GM23338 (cell line): ENCODE measurements at regions not wholly inside any gene's neighbourhood (a gene's known extent, or its start where the extent isn't known, plus 50 kb on each side); places are given as distances from the start of the nearest gene placed in this dataset.

ENCODE experiments used
- ATAC-seq: fragments of 200-7000 bp; cut with Tn5 transposase; 3 replicates; pipeline ENCODE4 v1.9.1; 2020
- DNase-seq: peaks from one replicate; pipeline ENCODE4 v3.0.0-alpha.2; 2015; ENCODE audit warnings: low spot score
- H2AFZ ChIP-seq: fragments of 200-600 bp; sonication (generic); 2 replicates; pipeline ENCODE4 v1.8.0; 2016; ENCODE audit warnings: antibody characterized with exemption, mild to moderate bottlenecking, moderate library complexity
- H3F3A ChIP-seq: fragments of 200-600 bp; sonication (generic); replicated peaks from 2 replicates; pipeline ENCODE4 v1.8.0; 2017; ENCODE audit warnings: antibody characterized with exemption, mixed run types, low read depth
- H3K27ac ChIP-seq: fragments of 200-600 bp; sonication (generic); 2 replicates; pipeline ENCODE4 v1.6.1; 2016; ENCODE audit warnings: low read depth
- H3K27me3 ChIP-seq: fragments of 200-600 bp; sonication (generic); 2 replicates; pipeline ENCODE4 v1.8.0; 2016; ENCODE audit warnings: mild to moderate bottlenecking, mixed run types, moderate library complexity; ENCODE audit not compliant: insufficient read depth
- H3K36me3 ChIP-seq: fragments of 200-600 bp; sonication (generic); 2 replicates; pipeline ENCODE4 v1.8.0; 2016; ENCODE audit warnings: mild to moderate bottlenecking; ENCODE audit not compliant: insufficient read depth
- H3K4me1 ChIP-seq: fragments of 200-600 bp; sonication (generic); 2 replicates; pipeline ENCODE4 v1.8.0; 2016; ENCODE audit warnings: mild to moderate bottlenecking, moderate library complexity; ENCODE audit not compliant: insufficient read depth
- H3K4me2 ChIP-seq: fragments of 200-600 bp; sonication (generic); 2 replicates; pipeline ENCODE4 v1.7.1; 2017; ENCODE audit warnings: mixed run types
- H3K4me3 ChIP-seq: fragments of 200-600 bp; sonication (generic); 2 replicates; pipeline ENCODE4 v1.6.1; 2016; ENCODE audit warnings: mixed run types
- H3K79me2 ChIP-seq: fragments of 200-600 bp; sonication (generic); replicated peaks from 2 replicates; pipeline ENCODE4 v1.8.0; 2017; ENCODE audit warnings: mild to moderate bottlenecking; ENCODE audit not compliant: insufficient read depth
- H3K9me2 ChIP-seq: fragments of 200-600 bp; sonication (generic); 2 replicates; pipeline ENCODE4 v1.8.0; 2017; ENCODE audit not compliant: insufficient read depth
- H4K20me1 ChIP-seq: fragments of 200-600 bp; sonication (generic); replicated peaks from 2 replicates; pipeline ENCODE4 v1.8.0; 2017; ENCODE audit warnings: mild to moderate bottlenecking; ENCODE audit not compliant: insufficient read depth
- H3K27ac Mint-ChIP-seq: 2 replicates; pipeline ENCODE4 v1.8.0; 2020; ENCODE audit warnings: inconsistent platforms, mild to moderate bottlenecking, moderate library complexity, mixed read lengths
- H3K27me3 Mint-ChIP-seq: 3 replicates; pipeline ENCODE4 v1.8.0; 2022; ENCODE audit warnings: low read depth, mild to moderate bottlenecking, moderate library complexity, mixed read lengths, inconsistent platforms; ENCODE audit not compliant: insufficient read depth, poor library complexity
- H3K36me3 Mint-ChIP-seq: 3 replicates; pipeline ENCODE4 v1.8.0; 2021; ENCODE audit warnings: low read depth, mild to moderate bottlenecking, inconsistent platforms, moderate library complexity, mixed read lengths
- H3K4me1 Mint-ChIP-seq: 3 replicates; pipeline ENCODE4 v1.8.0; 2020; ENCODE audit warnings: mild to moderate bottlenecking, inconsistent platforms, mixed read lengths
- H3K4me3 Mint-ChIP-seq: 3 replicates; pipeline ENCODE4 v1.8.0; 2021; ENCODE audit warnings: moderate library complexity, mild to moderate bottlenecking, inconsistent platforms, mixed read lengths
- H3K9me3 Mint-ChIP-seq: 3 replicates; pipeline ENCODE4 v1.8.0; 2020; ENCODE audit warnings: moderate library complexity, mild to moderate bottlenecking, inconsistent platforms, mixed read lengths
- CREB1 ChIP-seq: fragments of 250-450 bp; sonication (Bioruptor Pico); IDR thresholded peaks from 2 replicates; pipeline ENCODE4 v1.5.0; 2020; ENCODE audit warnings: low read depth, mild to moderate bottlenecking, moderate library complexity
- EZH2phosphoT487 ChIP-seq: fragments of 200-600 bp; sonication (generic); IDR thresholded peaks from one replicate; pipeline ENCODE4 v1.8.1; 2018; ENCODE audit warnings: antibody characterized with exemption; ENCODE audit not compliant: unreplicated experiment
- NANOG ChIP-seq: IDR thresholded peaks from 2 replicates; pipeline ENCODE4 v1.6.1; 2016; ENCODE audit warnings: antibody characterized with exemption, borderline replicate concordance
- POLR2AphosphoS5 ChIP-seq: IDR thresholded peaks from 2 replicates; pipeline ENCODE4 v1.6.1; 2016; ENCODE audit warnings: antibody characterized with exemption, low read depth
- STAT1 ChIP-seq: IDR thresholded peaks from one replicate; pipeline ENCODE4 v1.6.1; 2016; ENCODE audit warnings: antibody characterized with exemption; ENCODE audit not compliant: unreplicated experiment
- ZNF331 ChIP-seq: fragments of 250-450 bp; sonication (Bioruptor Pico); IDR thresholded peaks from 2 replicates; pipeline ENCODE4 v1.5.0; 2020; ENCODE audit warnings: low read depth, mild to moderate bottlenecking, moderate library complexity
- TF ChIP-seq, protein P1 (sequence below): IDR thresholded peaks from one replicate; pipeline ENCODE4 v1.6.1; 2018; ENCODE audit warnings: antibody characterized with exemption; ENCODE audit not compliant: unreplicated experiment
- TF ChIP-seq, protein P2 (sequence below): fragments of 250-450 bp; sonication (Bioruptor Pico); IDR thresholded peaks from 2 replicates; pipeline ENCODE4 v1.5.0; 2020; ENCODE audit warnings: mild to moderate bottlenecking, moderate library complexity

DNA sequence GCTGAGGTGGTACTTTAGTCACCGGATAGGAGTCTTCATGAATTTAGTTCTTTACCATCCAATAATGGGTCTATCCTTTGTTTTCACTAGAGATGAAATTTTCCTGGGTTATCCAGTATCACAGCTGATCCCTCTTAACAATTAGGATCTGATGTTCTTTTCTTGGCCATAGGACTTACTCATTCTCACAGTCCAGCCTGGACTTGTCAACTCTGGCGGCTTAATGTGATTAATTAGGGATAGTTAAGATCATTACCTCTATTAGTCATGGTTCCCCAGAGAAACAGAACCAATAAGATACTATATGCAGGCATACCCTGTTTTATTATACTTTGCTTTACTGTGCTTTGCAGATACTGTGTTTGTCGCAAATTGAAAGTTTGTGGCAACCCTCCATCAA is 272.7 kb upstream of the FAT4 start (continued):
- TF ChIP-seq, protein P1, sequence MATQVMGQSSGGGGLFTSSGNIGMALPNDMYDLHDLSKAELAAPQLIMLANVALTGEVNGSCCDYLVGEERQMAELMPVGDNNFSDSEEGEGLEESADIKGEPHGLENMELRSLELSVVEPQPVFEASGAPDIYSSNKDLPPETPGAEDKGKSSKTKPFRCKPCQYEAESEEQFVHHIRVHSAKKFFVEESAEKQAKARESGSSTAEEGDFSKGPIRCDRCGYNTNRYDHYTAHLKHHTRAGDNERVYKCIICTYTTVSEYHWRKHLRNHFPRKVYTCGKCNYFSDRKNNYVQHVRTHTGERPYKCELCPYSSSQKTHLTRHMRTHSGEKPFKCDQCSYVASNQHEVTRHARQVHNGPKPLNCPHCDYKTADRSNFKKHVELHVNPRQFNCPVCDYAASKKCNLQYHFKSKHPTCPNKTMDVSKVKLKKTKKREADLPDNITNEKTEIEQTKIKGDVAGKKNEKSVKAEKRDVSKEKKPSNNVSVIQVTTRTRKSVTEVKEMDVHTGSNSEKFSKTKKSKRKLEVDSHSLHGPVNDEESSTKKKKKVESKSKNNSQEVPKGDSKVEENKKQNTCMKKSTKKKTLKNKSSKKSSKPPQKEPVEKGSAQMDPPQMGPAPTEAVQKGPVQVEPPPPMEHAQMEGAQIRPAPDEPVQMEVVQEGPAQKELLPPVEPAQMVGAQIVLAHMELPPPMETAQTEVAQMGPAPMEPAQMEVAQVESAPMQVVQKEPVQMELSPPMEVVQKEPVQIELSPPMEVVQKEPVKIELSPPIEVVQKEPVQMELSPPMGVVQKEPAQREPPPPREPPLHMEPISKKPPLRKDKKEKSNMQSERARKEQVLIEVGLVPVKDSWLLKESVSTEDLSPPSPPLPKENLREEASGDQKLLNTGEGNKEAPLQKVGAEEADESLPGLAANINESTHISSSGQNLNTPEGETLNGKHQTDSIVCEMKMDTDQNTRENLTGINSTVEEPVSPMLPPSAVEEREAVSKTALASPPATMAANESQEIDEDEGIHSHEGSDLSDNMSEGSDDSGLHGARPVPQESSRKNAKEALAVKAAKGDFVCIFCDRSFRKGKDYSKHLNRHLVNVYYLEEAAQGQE: no peak

DNA sequence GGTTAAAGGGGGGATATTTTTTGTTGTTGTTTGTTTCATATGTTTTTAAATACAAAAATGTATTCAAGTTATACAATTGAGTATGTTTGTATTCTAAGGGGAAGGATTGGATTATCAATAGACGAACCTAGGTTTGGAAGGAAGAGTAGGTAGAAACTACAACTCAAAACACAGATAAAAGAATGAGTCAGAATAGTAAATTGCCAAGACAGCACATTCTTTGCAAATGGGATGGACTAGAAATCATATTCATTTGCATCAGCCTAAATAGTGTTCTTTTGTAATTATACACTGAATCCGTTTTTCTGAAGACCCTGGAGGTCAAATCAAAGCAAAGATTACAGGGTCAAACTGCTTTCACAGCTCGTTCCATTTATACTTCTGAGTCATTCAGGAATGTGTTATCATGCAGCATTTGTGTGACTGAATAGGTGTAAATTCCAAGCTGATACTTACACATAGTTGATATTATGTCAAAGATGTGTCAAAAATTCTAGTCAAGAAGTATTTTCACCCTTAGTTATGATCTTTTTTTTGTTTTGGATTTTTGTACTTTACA is 273.3 kb upstream of the FAT4 start:
- Histone ChIP-seq H3K27me3 (no peaks in the 10 kb centered on the region), H3K4me2 (no peak overlapping the region), H3F3A (no peaks in the 10 kb centered on the region), H3K27ac (no peak overlapping the region), H3K36me3 (no peaks in the 10 kb centered on the region), H2AFZ (no peak overlapping the region), H3K79me2 (no peaks in the 10 kb centered on the region), H4K20me1 (no peaks in the 10 kb centered on the region), H3K4me3 (no peak overlapping the region), H3K9me2 (peaks cover 20% of the 10 kb centered on the region), H3K4me1 (no peaks in the 10 kb centered on the region)
- Mint-ChIP-seq H3K36me3 (no peaks in the 10 kb centered on the region), H3K27ac (peak overlapping the region; percentile 19; the same call in 1 of the 2 replicates), H3K4me1 (no peaks in the 10 kb centered on the region), H3K9me3 (peaks cover 3% of the 10 kb centered on the region; the same call in 1 of the 3 replicates), H3K27me3 (peaks cover 2% of the 10 kb centered on the region), H3K4me3 (no peak overlapping the region)
- no peak for ATAC-seq
- TF ChIP-seq POLR2AphosphoS5: no peak
- no peak for TF ChIP-seq EZH2phosphoT487
- TF ChIP-seq, protein P2, sequence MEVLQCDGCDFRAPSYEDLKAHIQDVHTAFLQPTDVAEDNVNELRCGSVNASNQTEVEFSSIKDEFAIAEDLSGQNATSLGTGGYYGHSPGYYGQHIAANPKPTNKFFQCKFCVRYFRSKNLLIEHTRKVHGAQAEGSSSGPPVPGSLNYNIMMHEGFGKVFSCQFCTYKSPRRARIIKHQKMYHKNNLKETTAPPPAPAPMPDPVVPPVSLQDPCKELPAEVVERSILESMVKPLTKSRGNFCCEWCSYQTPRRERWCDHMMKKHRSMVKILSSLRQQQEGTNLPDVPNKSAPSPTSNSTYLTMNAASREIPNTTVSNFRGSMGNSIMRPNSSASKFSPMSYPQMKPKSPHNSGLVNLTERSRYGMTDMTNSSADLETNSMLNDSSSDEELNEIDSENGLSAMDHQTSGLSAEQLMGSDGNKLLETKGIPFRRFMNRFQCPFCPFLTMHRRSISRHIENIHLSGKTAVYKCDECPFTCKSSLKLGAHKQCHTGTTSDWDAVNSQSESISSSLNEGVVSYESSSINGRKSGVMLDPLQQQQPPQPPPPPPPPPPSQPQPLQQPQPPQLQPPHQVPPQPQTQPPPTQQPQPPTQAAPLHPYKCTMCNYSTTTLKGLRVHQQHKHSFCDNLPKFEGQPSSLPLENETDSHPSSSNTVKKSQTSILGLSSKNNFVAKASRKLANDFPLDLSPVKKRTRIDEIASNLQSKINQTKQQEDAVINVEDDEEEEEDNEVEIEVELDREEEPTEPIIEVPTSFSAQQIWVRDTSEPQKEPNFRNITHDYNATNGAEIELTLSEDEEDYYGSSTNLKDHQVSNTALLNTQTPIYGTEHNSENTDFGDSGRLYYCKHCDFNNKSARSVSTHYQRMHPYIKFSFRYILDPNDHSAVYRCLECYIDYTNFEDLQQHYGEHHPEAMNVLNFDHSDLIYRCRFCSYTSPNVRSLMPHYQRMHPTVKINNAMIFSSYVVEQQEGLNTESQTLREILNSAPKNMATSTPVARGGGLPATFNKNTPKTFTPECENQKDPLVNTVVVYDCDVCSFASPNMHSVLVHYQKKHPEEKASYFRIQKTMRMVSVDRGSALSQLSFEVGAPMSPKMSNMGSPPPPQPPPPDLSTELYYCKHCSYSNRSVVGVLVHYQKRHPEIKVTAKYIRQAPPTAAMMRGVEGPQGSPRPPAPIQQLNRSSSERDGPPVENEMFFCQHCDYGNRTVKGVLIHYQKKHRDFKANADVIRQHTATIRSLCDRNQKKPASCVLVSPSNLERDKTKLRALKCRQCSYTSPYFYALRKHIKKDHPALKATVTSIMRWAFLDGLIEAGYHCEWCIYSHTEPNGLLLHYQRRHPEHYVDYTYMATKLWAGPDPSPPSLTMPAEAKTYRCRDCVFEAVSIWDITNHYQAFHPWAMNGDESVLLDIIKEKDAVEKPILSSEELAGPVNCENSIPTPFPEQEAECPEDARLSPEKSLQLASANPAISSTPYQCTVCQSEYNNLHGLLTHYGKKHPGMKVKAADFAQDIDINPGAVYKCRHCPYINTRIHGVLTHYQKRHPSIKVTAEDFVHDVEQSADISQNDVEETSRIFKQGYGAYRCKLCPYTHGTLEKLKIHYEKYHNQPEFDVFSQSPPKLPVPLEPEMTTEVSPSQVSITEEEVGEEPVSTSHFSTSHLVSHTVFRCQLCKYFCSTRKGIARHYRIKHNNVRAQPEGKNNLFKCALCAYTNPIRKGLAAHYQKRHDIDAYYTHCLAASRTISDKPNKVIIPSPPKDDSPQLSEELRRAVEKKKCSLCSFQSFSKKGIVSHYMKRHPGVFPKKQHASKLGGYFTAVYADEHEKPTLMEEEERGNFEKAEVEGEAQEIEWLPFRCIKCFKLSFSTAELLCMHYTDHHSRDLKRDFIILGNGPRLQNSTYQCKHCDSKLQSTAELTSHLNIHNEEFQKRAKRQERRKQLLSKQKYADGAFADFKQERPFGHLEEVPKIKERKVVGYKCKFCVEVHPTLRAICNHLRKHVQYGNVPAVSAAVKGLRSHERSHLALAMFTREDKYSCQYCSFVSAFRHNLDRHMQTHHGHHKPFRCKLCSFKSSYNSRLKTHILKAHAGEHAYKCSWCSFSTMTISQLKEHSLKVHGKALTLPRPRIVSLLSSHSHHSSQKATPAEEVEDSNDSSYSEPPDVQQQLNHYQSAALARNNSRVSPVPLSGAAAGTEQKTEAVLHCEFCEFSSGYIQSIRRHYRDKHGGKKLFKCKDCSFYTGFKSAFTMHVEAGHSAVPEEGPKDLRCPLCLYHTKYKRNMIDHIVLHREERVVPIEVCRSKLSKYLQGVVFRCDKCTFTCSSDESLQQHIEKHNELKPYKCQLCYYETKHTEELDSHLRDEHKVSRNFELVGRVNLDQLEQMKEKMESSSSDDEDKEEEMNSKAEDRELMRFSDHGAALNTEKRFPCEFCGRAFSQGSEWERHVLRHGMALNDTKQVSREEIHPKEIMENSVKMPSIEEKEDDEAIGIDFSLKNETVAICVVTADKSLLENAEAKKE: no peak
- no peak for TF ChIP-seq STAT1
- no peak for TF ChIP-seq CREB1 (CRISPR knock-in tag)
- TF ChIP-seq ZNF331 (CRISPR knock-in tag): no peak
- no peak for TF ChIP-seq NANOG
- DNase-seq: no peak
